Activated naive CD8-positive, alpha-beta T cell treated with anti-CD3 and anti-CD28 coated beads for 36 hours (primary cell): ENCODE measurements at regions not wholly inside any gene's neighbourhood (a gene's known extent, or its start where the extent isn't known, plus 50 kb on each side); places are given as distances from the start of the nearest gene placed in this dataset.

Experiments used
- DNase-seq: peaks from one replicate; pipeline ENCODE4 v3.0.0; 2021
- H3K27ac Mint-ChIP-seq: one replicate; pipeline ENCODE4 v1.8.0; 2022; ENCODE audit warnings: mild to moderate bottlenecking, moderate library complexity, mixed read lengths
- H3K27me3 Mint-ChIP-seq: one replicate; pipeline ENCODE4 v1.8.0; 2022; ENCODE audit warnings: mild to moderate bottlenecking, mixed read lengths
- H3K36me3 Mint-ChIP-seq: one replicate; pipeline ENCODE4 v1.8.0; 2021; ENCODE audit warnings: mild to moderate bottlenecking, mixed read lengths
- H3K4me1 Mint-ChIP-seq: one replicate; pipeline ENCODE4 v1.8.0; 2021; ENCODE audit warnings: mixed read lengths
- H3K4me3 Mint-ChIP-seq: one replicate; pipeline ENCODE4 v1.8.0; 2022; ENCODE audit warnings: mild to moderate bottlenecking, moderate library complexity, mixed read lengths
- H3K9me3 Mint-ChIP-seq: one replicate; pipeline ENCODE4 v1.8.0; 2022; ENCODE audit warnings: mixed read lengths

GRCh38 chr4:181971973-181972372, 271.2 kb upstream of the TENM3 start:
- Mint-ChIP-seq H3K4me1 (no peaks in the 10 kb centered on the region), H3K36me3 (no peaks in the 10 kb centered on the region), H3K4me3 (no peak overlapping the region), H3K9me3 (peaks cover 6% of the 10 kb centered on the region), H3K27me3 (no peaks in the 10 kb centered on the region), H3K27ac (no peak overlapping the region)
- no peak for DNase-seq

- no peak for DNase-seq
Measured at GRCh38 chr4:181976764-181977163, 266.4 kb upstream of the TENM3 start.

GRCh38 chr4:181982437-181982836, 260.8 kb upstream of the TENM3 start:
- Mint-ChIP-seq H3K4me3 (no peak overlapping the region), H3K27me3 (no peaks in the 10 kb centered on the region), H3K27ac (no peak overlapping the region), H3K9me3 (peaks cover 1% of the 10 kb centered on the region), H3K36me3 (no peaks in the 10 kb centered on the region), H3K4me1 (no peaks in the 10 kb centered on the region)
- DNase-seq, result no peak

More at GRCh38 chr4:181976764-181977163, 266.4 kb upstream of the TENM3 start:
- no peaks in the 10 kb centered on the region for H3K36me3 Mint-ChIP-seq
- H3K27me3 Mint-ChIP-seq, result no peaks in the 10 kb centered on the region
- H3K9me3 Mint-ChIP-seq, result peaks cover 7% of the 10 kb centered on the region
- no peaks in the 10 kb centered on the region for H3K4me1 Mint-ChIP-seq
- no peak overlapping the region for H3K27ac Mint-ChIP-seq
- no peak overlapping the region for H3K4me3 Mint-ChIP-seq

GRCh38 chr4:181982856-181983255, 260.3 kb upstream of the TENM3 start:
- no peak overlapping the region for H3K27ac Mint-ChIP-seq
- no peak overlapping the region for H3K4me3 Mint-ChIP-seq
- DNase-seq, result no peak
- H3K4me1 Mint-ChIP-seq, result no peaks in the 10 kb centered on the region
- no peaks in the 10 kb centered on the region for H3K27me3 Mint-ChIP-seq
- H3K36me3 Mint-ChIP-seq, result no peaks in the 10 kb centered on the region
- peaks cover under 1% of the 10 kb centered on the region for H3K9me3 Mint-ChIP-seq

GRCh38 chr4:181987392-181987791, 255.8 kb upstream of the TENM3 start:
- no peak overlapping the region for H3K4me3 Mint-ChIP-seq
- H3K27ac Mint-ChIP-seq, result no peak overlapping the region
- H3K27me3 Mint-ChIP-seq, result no peaks in the 10 kb centered on the region
- DNase-seq, result no peak
- H3K9me3 Mint-ChIP-seq, result no peaks in the 10 kb centered on the region
- no peaks in the 10 kb centered on the region for H3K36me3 Mint-ChIP-seq
- no peaks in the 10 kb centered on the region for H3K4me1 Mint-ChIP-seq

- DNase-seq, result no peak
- no peaks in the 10 kb centered on the region for H3K36me3 Mint-ChIP-seq
- H3K9me3 Mint-ChIP-seq, result no peaks in the 10 kb centered on the region
- H3K27me3 Mint-ChIP-seq, result no peaks in the 10 kb centered on the region
- no peaks in the 10 kb centered on the region for H3K4me1 Mint-ChIP-seq
- H3K27ac Mint-ChIP-seq, result no peak overlapping the region
- no peak overlapping the region for H3K4me3 Mint-ChIP-seq
Measured at GRCh38 chr4:181989071-181989470, 254.1 kb upstream of the TENM3 start.

GRCh38 chr4:181991369-181992108, 251.7 kb upstream of the TENM3 start:
- H3K4me1 Mint-ChIP-seq, result no peaks in the 10 kb centered on the region
- no peak overlapping the region for H3K4me3 Mint-ChIP-seq
- H3K27ac Mint-ChIP-seq, result no peak overlapping the region
- no peaks in the 10 kb centered on the region for H3K9me3 Mint-ChIP-seq
- DNase-seq, result no peak
- H3K36me3 Mint-ChIP-seq, result no peaks in the 10 kb centered on the region
- no peaks in the 10 kb centered on the region for H3K27me3 Mint-ChIP-seq

- no peaks in the 10 kb centered on the region for H3K4me1 Mint-ChIP-seq
- H3K27ac Mint-ChIP-seq, result no peak overlapping the region
- H3K27me3 Mint-ChIP-seq, result no peaks in the 10 kb centered on the region
- no peak for DNase-seq
- H3K36me3 Mint-ChIP-seq, result no peaks in the 10 kb centered on the region
- H3K9me3 Mint-ChIP-seq, result peaks cover 1% of the 10 kb centered on the region
- no peak overlapping the region for H3K4me3 Mint-ChIP-seq
Measured at GRCh38 chr4:181998398-181999295, 244.6 kb upstream of the TENM3 start.

GRCh38 chr4:182000077-182000476, 243.1 kb upstream of the TENM3 start:
- Mint-ChIP-seq H3K27ac (no peak overlapping the region), H3K4me1 (no peaks in the 10 kb centered on the region), H3K4me3 (no peak overlapping the region), H3K36me3 (no peaks in the 10 kb centered on the region), H3K27me3 (no peaks in the 10 kb centered on the region), H3K9me3 (peaks cover 1% of the 10 kb centered on the region)
- no peak for DNase-seq

GRCh38 chr4:182010876-182011275, 232.3 kb upstream of the TENM3 start:
- H3K4me3 Mint-ChIP-seq, result no peak overlapping the region
- H3K27ac Mint-ChIP-seq, result no peak overlapping the region
- H3K9me3 Mint-ChIP-seq, result peaks cover 14% of the 10 kb centered on the region
- H3K27me3 Mint-ChIP-seq, result no peaks in the 10 kb centered on the region
- no peak for DNase-seq
- H3K4me1 Mint-ChIP-seq, result no peaks in the 10 kb centered on the region
- H3K36me3 Mint-ChIP-seq, result no peaks in the 10 kb centered on the region

GRCh38 chr4:182014164-182014563, 229.0 kb upstream of the TENM3 start:
- H3K9me3 Mint-ChIP-seq, result no peaks in the 10 kb centered on the region
- no peaks in the 10 kb centered on the region for H3K36me3 Mint-ChIP-seq
- no peak overlapping the region for H3K4me3 Mint-ChIP-seq
- peaks cover 4% of the 10 kb centered on the region for H3K4me1 Mint-ChIP-seq
- H3K27me3 Mint-ChIP-seq, result no peaks in the 10 kb centered on the region
- no peak overlapping the region for H3K27ac Mint-ChIP-seq
- DNase-seq, result no peak

GRCh38 chr4:182015014-182015413, 228.2 kb upstream of the TENM3 start:
- peaks cover 5% of the 10 kb centered on the region for H3K4me1 Mint-ChIP-seq
- H3K9me3 Mint-ChIP-seq, result no peaks in the 10 kb centered on the region
- no peak overlapping the region for H3K27ac Mint-ChIP-seq
- no peaks in the 10 kb centered on the region for H3K36me3 Mint-ChIP-seq
- no peak overlapping the region for H3K4me3 Mint-ChIP-seq
- DNase-seq, result no peak
- H3K27me3 Mint-ChIP-seq, result no peaks in the 10 kb centered on the region

- Mint-ChIP-seq H3K27me3 (no peaks in the 10 kb centered on the region), H3K9me3 (no peaks in the 10 kb centered on the region), H3K27ac (no peak overlapping the region), H3K4me1 (peaks cover 5% of the 10 kb centered on the region), H3K36me3 (no peaks in the 10 kb centered on the region), H3K4me3 (no peak overlapping the region)
- DNase-seq, result no peak
Measured at GRCh38 chr4:182015893-182016292, 227.3 kb upstream of the TENM3 start.

- peaks cover 5% of the 10 kb centered on the region for H3K4me1 Mint-ChIP-seq
- H3K27ac Mint-ChIP-seq, result no peak overlapping the region
- DNase-seq, result no peak
- H3K36me3 Mint-ChIP-seq, result no peaks in the 10 kb centered on the region
- H3K4me3 Mint-ChIP-seq, result no peak overlapping the region
- H3K9me3 Mint-ChIP-seq, result peaks cover 2% of the 10 kb centered on the region
- no peaks in the 10 kb centered on the region for H3K27me3 Mint-ChIP-seq
Measured at GRCh38 chr4:182017038-182017437, 226.2 kb upstream of the TENM3 start.

GRCh38 chr4:182018691-182019090, 224.5 kb upstream of the TENM3 start:
- peaks cover 2% of the 10 kb centered on the region for H3K9me3 Mint-ChIP-seq
- H3K27me3 Mint-ChIP-seq, result no peaks in the 10 kb centered on the region
- peaks cover 5% of the 10 kb centered on the region for H3K4me1 Mint-ChIP-seq
- H3K27ac Mint-ChIP-seq, result no peak overlapping the region
- no peaks in the 10 kb centered on the region for H3K36me3 Mint-ChIP-seq
- no peak overlapping the region for H3K4me3 Mint-ChIP-seq
- no peak for DNase-seq
